Stimulated activated CD4-positive, alpha-beta T cell treated with anti-CD3 and anti-CD28 coated beads, TNF-alpha, amount 100 ng/mL, for 24 hours (primary cell): ENCODE measurements at regions not wholly inside any gene's neighbourhood (a gene's known extent, or its start where the extent isn't known, plus 50 kb on each side); places are given as distances from the start of the nearest gene placed in this dataset.
"Not testable (repeated sequence)": the region's sequence is repeated elsewhere in the genome, so short reads cannot be mapped to it uniquely, and the experiment has no call there.

Experiments
- DNase-seq, 3 experiments: peaks; one replicate each; pipeline ENCODE4 v3.0.0-alpha.2; 2020; ENCODE audit warnings: low read depth in 3 of 3

DNA sequence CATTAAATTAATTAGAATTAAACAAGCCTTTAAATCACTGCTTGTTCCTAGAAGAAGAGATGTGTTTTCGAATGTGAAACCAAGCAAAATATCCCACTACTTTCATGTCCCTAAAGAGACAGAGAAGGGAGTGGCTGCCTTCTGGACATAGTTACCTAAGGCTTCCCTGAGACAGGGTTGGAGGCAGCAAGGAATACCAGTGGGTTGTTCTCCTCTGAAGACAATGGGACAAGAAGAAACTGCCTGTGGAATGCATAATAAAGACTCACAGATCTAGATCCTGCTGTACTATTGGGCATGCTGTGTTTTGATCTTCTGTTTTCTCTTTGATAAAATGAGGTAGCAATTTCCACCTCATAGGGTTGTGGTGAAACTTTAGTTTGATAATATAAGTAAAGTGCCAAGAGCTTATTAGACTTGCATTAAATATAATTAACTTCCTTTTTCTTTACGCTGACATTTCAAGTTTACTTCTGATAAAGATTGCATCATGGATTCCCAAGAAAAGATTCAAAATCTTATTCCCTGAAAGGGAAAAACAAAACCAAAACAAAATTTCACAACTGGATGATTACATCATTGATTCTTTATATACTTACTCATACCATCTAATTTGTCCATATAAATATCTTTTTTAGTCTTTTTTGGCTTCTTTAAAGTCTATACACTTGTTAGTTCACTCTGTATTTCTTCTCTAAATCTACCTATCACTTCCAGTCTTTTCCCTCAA, 621.3 kb downstream of the ETS1 start:
- no peak for DNase-seq

GRCh38 chr11:127962416-127962815, 624.9 kb downstream of the ETS1 start:
- no peak for DNase-seq

DNA sequence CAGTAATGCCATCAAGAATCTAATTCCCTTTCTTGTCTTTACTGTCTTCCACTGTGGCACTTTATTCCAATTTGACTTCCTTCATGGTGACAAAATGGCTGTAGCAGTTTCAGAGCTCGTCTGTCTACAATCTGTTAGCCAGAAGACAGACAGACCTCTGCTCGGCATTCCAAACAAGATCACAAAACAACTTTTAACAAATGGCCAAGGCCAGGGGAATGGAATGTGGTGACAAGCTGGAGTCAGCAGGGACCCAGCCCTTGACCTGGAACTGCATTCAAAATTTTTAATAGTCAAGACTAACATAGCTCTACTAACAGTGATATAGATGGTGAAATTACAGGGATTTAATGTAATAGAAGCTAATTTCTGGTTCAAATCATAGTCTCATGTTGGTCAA, 637.2 kb downstream of the ETS1 start:
- DNase-seq: no peak

DNA sequence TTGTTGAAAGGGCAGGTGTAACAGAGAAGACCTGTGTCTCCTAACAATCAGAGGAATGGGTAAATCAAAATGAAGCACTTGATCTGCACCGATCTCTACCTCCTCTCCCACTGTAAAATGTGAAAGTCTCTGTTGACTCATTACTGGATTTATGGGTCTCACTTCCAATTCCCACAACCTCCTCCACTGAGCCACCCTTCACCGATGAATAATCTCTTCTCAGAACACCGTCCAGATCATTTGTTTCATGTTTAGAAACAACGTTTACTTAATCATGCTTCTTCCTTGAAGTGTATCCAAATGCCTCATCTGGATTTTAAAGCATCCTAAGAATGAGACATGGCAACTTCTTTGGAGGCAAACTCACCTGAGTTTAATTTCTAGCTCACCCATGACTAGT, 643.6 kb downstream of the ETS1 start:
- DNase-seq: no peak

GRCh38 chr11:127943152-127943551, 644.2 kb downstream of the ETS1 start:
- DNase-seq: no peak

DNA sequence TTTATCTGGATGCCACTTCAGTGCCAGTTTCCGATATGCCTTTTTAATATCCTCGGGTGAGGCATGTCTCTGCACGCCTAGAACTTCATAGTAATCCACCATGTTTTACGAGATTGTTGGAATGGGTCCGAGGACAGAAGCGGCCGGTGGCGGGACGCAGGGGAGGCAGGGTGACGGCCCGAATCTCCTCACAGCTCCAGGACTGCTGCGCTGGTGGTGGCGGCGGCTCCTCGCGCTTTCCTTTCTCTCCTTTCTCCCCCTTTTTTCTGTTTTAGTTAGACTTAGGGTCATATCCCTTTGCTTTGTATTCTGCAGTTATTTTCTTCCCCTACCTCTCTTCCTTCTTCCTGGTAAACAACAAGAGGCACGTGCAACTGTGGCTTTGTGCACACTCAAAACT, 645.8 kb downstream of the ETS1 start:
- DNase-seq: not testable (repeated sequence)

GRCh38 chr11:127939000-127939399, 648.4 kb downstream of the ETS1 start:
- no peak for DNase-seq

DNA sequence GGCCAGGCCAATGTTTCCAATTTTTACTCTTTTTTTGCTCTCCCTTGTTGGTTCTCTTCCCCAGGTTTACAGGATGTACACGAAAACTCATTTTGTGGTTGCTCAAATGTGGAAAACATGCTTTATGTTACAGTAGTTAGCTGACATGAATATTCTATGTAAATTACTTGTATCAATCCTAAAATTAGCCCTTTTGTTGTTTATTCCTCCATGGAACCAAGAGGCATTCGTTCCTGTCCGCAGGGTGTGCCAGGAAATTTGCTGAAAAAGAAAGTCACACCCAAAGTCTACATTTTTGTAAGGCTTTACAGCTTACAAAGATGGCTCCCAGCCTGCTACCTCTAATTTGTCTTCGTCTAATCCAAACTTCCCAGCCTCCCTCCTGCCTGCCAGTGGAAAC, 652.3 kb downstream of the ETS1 start:
- DNase-seq: no peak

GRCh38 chr11:127933961-127934360, 653.4 kb downstream of the ETS1 start:
- not testable (repeated sequence) for DNase-seq

- no peak for DNase-seq
These were observed 655.6 kb downstream of the ETS1 start for GRCh38 chr11:127931803-127932202.

GRCh38 chr11:127926721-127927120, 660.6 kb downstream of the ETS1 start:
- DNase-seq: no peak

DNA sequence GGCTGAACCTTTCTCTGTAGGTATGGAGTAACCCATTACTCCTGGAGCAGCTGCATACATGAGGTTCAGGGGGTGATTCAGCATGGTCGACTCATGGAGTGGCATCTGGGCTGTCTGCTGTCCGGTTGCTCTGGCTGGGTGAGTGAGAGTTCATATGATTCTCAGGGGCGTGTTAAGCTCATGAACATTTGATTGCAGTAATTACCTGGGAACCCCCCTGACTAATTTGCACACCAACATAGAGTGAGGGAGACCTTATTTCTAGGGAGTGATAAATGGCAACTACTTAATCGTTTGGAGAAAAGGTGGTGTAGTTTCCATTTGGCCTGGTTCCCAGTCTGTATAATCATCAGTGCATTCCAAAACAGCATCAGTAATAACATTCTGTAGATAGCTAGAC, 661.9 kb downstream of the ETS1 start:
- DNase-seq: no peak

GRCh38 chr11:127919206-127920000, 668.0 kb downstream of the ETS1 start:
- DNase-seq: no peak

DNA sequence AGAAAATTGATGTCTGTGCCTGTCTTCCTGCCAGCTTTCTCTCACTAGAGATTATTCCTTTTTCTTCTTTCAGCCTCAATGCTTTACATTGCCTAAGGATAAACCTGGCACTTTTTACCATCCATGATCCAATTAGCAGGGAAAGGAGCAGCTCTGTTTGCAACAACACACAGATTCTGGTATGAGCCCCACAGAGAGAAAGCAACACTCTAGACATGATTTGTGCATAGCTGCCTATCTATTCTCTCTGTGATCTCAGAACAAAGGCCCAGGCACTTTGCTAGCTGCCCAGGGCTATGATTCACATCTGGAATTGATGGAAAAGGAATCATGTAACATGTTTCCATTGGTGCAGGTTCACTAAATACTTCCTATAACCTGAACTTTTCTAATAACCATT, 685.0 kb downstream of the ETS1 start:
- DNase-seq: no peak

DNA sequence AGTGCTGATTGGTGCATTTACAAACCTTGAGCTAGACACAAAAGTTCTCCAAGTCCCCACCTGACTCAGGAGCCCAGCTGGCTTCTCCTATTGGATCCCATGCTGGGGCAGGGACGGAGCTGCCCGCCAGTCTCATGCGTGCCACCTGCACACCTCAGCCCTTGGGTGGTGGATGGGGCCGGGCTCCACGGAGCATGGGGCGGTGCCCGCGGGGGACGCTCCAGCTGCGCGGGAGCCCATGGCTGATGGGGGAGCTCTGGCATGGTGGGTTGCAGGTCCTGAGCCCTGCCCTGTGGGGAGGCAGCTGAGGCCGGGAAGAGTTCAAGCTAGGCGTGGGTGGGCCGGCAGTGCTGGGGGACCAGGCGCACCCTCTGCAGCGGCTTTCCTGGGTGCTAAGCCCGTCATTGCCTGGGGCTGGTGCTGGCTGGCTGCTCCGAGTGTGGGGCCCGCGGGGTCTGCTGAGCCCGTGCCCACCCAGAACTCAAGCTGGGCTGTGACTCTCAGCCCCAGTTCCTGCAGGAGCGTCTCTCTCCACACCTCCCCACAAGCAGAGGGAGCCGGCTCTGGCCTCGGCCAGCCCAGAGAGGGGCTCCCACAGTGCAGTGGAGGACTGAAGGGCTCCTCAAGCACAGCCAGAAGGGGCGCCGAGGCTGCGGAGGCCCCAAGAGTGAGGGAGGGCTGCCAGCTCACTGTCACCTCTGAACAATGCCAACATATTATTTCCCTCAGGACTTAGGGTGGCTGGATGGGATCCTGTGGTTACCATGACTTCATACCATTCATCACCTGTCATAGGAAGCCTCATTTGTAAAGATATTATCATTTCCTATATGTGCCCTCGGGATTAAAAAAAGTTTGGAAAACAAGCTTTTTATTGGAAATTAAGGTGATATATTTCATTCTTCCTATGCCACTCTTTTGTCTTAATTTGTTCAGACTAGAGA, 688.7 kb downstream of the ETS1 start:
- no peak for DNase-seq

GRCh38 chr11:127895776-127896175, 691.6 kb downstream of the ETS1 start:
- no peak for DNase-seq

DNA sequence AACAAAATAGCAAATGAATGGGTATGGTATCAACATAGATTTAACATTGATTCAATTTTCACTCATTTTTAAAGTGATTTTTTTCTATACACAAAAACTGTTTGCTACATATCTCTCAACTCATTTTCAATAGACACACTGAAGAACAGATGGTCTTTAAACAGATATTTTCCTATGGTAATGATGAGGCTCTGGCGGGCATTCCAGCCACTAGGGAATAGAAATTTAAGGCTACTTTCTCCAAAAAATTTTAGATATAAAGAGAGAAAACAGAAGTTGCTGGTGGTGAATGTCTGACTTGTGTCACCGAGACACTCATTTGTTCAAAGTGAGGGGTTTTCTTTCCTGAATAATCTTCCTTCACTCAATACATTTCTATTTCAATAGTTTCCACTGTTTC, 693.0 kb downstream of the ETS1 start:
- no peak for DNase-seq

- DNase-seq: no peak
These were observed 697.2 kb downstream of the ETS1 start for GRCh38 chr11:127890030-127890615.

DNA sequence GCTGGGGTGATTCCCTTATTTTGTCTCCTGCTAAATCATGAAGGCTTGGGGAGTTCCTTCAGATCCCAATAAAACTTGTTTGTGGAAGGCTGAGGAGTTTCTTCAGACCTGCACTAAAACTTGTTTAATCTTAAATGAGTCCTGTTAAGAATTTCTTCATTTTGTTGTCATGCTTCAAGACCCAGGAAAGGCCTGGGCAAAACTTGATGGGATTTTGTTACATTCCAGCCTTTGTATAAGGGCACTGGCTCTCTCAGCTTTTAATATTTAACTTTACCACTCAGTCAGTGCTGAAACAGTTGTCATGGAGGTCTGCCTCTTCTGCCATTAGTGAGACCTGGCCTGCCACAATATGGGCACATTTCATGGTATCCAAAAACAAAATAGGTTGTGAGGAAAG, 699.0 kb downstream of the ETS1 start:
- no peak for DNase-seq

- DNase-seq: no peak
These were observed 712.2 kb downstream of the ETS1 start for GRCh38 chr11:127875131-127875530.

DNA sequence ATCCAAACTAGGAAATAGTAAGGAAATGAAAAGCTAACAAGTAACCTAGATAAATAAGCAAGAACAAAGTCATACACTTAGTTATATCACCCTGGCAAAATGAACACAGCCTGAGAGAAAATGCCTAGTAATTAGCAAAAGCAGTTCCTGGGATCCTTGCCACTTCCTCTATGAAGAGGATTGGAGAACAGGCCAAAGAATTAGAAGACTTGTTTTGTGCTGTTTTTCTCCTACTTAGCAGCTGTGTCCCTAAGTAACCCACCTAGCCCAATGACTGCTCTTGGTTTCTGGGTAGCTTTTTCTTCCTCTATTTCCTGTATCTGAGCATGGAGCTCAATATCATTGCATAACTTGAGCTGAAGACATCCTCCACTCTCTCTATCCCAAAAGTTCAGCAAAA, 713.9 kb downstream of the ETS1 start:
- no peak for DNase-seq

DNA sequence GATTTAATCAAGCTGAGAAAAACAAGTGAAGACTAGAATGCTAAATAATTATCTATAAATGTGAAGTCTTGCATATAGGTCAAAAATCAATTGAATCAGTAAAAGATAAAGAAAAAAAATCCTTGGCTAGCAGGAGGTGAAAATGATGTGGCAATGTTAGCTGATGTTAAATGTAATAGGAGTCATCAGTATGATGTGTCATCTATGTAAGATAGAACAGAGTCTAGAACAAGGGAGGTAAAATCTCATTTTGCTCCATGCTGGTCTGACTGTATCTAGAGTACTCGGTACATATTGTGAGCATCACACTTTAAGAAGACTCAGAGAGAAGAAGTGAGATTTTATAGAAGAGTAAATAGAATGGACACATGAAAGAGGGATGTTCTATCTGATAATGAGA, 721.2 kb downstream of the ETS1 start:
- no peak for DNase-seq
